ENCODE measurements at regions not wholly inside any gene's neighbourhood (a gene's known extent, or its start where the extent isn't known, plus 50 kb on each side); places are given as distances from the start of the nearest gene placed in this dataset.

- no peak for TF ChIP-seq EZH2phosphoT487 (conservative IDR thresholded peaks at IDR 0.05; ENCODE audit: low read length)
- TF ChIP-seq, protein P1, sequence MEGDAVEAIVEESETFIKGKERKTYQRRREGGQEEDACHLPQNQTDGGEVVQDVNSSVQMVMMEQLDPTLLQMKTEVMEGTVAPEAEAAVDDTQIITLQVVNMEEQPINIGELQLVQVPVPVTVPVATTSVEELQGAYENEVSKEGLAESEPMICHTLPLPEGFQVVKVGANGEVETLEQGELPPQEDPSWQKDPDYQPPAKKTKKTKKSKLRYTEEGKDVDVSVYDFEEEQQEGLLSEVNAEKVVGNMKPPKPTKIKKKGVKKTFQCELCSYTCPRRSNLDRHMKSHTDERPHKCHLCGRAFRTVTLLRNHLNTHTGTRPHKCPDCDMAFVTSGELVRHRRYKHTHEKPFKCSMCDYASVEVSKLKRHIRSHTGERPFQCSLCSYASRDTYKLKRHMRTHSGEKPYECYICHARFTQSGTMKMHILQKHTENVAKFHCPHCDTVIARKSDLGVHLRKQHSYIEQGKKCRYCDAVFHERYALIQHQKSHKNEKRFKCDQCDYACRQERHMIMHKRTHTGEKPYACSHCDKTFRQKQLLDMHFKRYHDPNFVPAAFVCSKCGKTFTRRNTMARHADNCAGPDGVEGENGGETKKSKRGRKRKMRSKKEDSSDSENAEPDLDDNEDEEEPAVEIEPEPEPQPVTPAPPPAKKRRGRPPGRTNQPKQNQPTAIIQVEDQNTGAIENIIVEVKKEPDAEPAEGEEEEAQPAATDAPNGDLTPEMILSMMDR (IDR thresholded peaks at IDR 0.05; ENCODE audit: insufficient read depth, low read length, poor library complexity, severe bottlenecking) = no peak
Observed at GRCh38 chr16:79673635-79674034, 73.1 kb upstream of the MAF start.

All from SU-DHL-6 (cell line).